Aorta (tissue), 5 donors: ENCODE measurements at regions not wholly inside any gene's neighbourhood (a gene's known extent, or its start where the extent isn't known, plus 50 kb on each side); places are given as distances from the start of the nearest gene placed in this dataset.

Experiments
- ATAC-seq: fragments of 200-7000 bp; cut with Tn5 transposase; one replicate; pipeline ENCODE4 v1.9.1; 2022; ENCODE audit warnings: moderate library complexity; ENCODE audit not compliant: low FRiP score
- DNase-seq, 2 donors: peaks; one replicate each; pipeline ENCODE4 v3.0.0-alpha.2; 2020
- H3K27ac ChIP-seq, 2 donors: one replicate each; pipeline ENCODE4 v1.5.1; 2013; ENCODE audit warnings: low read length in 2 of 2, mild to moderate bottlenecking in 2 of 2, moderate library complexity in 2 of 2, control low read depth in 1 of 2, inconsistent platforms in 1 of 2, low read depth in 1 of 2
- H3K27me3 ChIP-seq, 2 donors: one replicate each; pipeline ENCODE4 v1.6.1; 2013; ENCODE audit warnings: control low read depth in 1 of 2, low read length in 1 of 2, mild to moderate bottlenecking in 1 of 2, moderate library complexity in 1 of 2; ENCODE audit not compliant: insufficient read depth in 2 of 2, control insufficient read depth in 1 of 2
- H3K36me3 ChIP-seq, 2 donors: one replicate each; pipeline ENCODE4 v1.6.1; 2013; ENCODE audit warnings: control low read depth in 1 of 2, low read length in 1 of 2, mild to moderate bottlenecking in 1 of 2; ENCODE audit not compliant: insufficient read depth in 2 of 2, control insufficient read depth in 1 of 2
- H3K4me1 ChIP-seq, 2 donors: one replicate each; pipeline ENCODE4 v1.6.1; 2013; ENCODE audit warnings: low read length in 2 of 2, control low read depth in 1 of 2, mild to moderate bottlenecking in 1 of 2, moderate library complexity in 1 of 2; ENCODE audit not compliant: insufficient read depth in 2 of 2, control insufficient read depth in 1 of 2
- H3K4me3 ChIP-seq, 2 donors: one replicate each; pipeline ENCODE4 v1.5.1; 2013; ENCODE audit warnings: low read length in 2 of 2, control low read depth in 1 of 2, mild to moderate bottlenecking in 1 of 2
- H3K9me3 ChIP-seq: one replicate; pipeline ENCODE4 v1.6.1; 2013; ENCODE audit warnings: mild to moderate bottlenecking, low read length; ENCODE audit not compliant: control insufficient read depth
- WGBS, 2 donors: extraction: QIAGEN DNeasy Blood & Tissue Kit; methylation state at CpG; one replicate each; pipeline ENCODE4 v1.1.7; 2013; 5-methylcytosine and 5-hydroxymethylcytosine counted together
- intact Hi-C, 2 donors: fragments of 100-400 bp; cut with DNase I; formaldehyde crosslinking; loops; one replicate each; pipeline versions ENCODE4 v1.14.2 to v1.15.0; 2022
- donor health status: healthy with polysubstance abuse.
- donor health status: Bipolar disorder and iron deficiency.
- donor health status: DM: no; HTN: no; CAD: no.
- donor health status: DM: no; HTN: no; CAD: no.
- donor health status: DM: yes; HTN: yes; CAD: no.

DNA sequence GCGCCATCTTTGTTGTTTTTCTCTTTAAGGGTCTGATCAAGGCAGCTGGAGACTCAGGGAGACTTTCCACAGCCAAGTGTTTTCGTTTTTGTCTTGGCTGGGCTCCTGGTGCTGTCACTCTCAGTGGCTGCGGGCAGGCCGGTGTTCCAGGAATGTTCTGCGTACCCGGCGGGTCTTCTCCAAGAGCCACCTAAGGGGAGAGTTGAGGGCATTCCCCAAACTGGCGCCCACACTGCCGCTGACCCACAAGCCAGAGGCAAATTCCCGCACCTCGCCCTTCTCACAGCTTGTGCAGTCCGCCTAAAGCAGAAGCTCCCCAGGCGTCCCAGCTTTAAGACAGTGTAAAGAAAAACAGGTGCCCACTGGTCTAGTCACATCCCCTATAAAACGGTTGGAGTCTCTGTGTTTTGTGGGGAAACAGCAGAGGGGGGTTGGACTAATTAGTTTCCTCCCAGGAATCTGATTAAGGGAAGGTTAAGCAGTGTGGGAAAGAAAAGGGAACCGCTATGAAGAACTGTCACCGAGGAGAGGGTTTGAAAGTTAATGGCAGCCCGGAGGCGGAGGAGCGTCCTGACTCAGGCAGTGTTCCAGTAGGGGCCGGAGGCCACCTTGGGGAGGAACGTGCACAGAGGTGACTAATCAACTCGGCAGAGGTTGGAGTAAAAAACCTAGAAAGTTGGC, 224.5 kb downstream of the SLC4A3 start:
- Histone ChIP-seq H3K9me3 (no peaks in the 10 kb centered on the region), H3K27ac (no peak overlapping the region), H3K4me3 (peak overlapping the region in 1 of 2 donors; percentile 21), H3K36me3 (no peaks in the 10 kb centered on the region), H3K4me1 (peaks cover 0 to 4% of the 10 kb centered on the region in 2 donors), H3K27me3 (no peaks in the 10 kb centered on the region)
- WGBS, 2 donors = 6 to 9% methylated on average over 22 of the region's 22 CpGs
- ATAC-seq (no peak), DNase-seq (peak in 1 of 2 donors; percentile 48)
- intact Hi-C loops = no loop called here

DNA sequence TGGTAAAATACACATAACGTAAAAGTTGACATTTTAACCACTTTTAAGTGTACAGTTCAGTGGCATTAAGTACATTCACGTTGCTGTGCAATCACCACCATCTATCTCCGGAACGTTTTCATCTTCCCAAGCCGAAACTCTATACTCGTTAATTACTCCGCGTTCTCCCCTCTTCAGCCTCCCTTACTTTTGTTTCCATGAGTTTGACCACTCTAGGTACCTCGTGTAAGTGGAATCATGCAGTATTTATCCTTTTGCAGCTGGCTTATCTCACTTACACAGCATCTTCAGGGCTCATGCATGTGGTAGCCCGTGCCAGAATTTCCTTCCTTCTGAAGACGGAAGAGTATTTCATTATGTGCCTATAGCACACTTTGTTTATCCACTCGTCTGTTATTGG, 225.2 kb downstream of the SLC4A3 start:
- peaks cover 0 to 4% of the 10 kb centered on the region in 2 donors for H3K4me1 ChIP-seq
- no peaks in the 10 kb centered on the region for H3K27me3 ChIP-seq
- H3K27ac ChIP-seq = no peak overlapping the region
- no peaks in the 10 kb centered on the region for H3K36me3 ChIP-seq
- H3K9me3 ChIP-seq = no peaks in the 10 kb centered on the region
- H3K4me3 ChIP-seq = no peak overlapping the region
- WGBS, 2 donors = 85 to 86% methylated on average over 12 of the region's 12 CpGs
- DNase-seq = no peak
- no peak for ATAC-seq
- intact Hi-C loops = no loop called here

DNA sequence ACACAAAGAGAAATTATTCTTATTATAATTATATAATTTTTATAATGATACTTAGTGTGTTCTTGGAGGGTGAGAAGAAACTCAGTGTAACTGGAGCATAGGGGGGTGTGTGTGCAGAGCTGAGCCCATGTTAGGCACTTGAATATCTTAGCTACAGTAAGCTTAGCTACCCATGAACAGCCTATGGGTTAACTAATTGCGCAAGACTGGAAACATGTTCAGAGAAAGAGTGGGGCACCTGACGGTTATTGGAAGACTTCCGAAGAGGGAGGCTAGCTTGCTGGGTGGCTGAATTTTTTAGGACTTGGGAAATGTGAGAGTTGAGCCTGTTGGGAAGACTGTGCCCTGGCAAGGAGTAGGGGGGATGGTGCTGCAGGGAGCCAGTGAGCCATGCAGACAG, 229.2 kb downstream of the SLC4A3 start:
- Histone ChIP-seq H3K27ac (no peak overlapping the region), H3K9me3 (no peaks in the 10 kb centered on the region), H3K27me3 (no peaks in the 10 kb centered on the region), H3K36me3 (no peaks in the 10 kb centered on the region), H3K4me3 (no peak overlapping the region), H3K4me1 (peaks cover 0 to 4% of the 10 kb centered on the region in 2 donors)
- 17 to 21% methylated on average over 3 of the region's 3 CpGs for WGBS, 2 donors
- DNase-seq = no peak
- no peak for ATAC-seq
- intact Hi-C loops = no loop called here

DNA sequence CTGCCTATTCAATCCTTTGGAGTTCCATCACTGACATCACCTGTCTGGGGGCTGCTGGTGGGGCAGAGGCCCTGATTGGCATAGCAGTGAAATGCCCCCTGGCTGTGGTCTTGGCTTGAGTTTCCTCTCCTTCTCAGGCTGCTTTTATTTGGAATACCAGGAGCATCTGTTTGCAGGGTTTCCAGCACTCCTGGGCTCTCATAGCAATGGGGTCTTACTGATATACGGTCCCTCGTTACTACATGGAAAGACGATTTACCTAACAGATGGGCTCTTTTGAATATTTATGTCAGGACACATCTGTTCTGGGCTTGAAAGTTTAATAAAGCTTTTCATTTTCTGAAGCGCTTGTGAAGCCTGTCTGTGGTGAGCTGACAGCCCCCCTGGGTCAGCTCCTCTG, 230.3 kb downstream of the SLC4A3 start:
- Histone ChIP-seq H3K4me1 (no peaks in the 10 kb centered on the region), H3K27me3 (no peaks in the 10 kb centered on the region), H3K27ac (no peak overlapping the region), H3K4me3 (no peak overlapping the region), H3K36me3 (no peaks in the 10 kb centered on the region), H3K9me3 (no peaks in the 10 kb centered on the region)
- DNase-seq = no peak
- intact Hi-C loops = no loop called here
- 95 to 96% methylated on average over 4 of the region's 4 CpGs for WGBS, 2 donors
- ATAC-seq = no peak

DNA sequence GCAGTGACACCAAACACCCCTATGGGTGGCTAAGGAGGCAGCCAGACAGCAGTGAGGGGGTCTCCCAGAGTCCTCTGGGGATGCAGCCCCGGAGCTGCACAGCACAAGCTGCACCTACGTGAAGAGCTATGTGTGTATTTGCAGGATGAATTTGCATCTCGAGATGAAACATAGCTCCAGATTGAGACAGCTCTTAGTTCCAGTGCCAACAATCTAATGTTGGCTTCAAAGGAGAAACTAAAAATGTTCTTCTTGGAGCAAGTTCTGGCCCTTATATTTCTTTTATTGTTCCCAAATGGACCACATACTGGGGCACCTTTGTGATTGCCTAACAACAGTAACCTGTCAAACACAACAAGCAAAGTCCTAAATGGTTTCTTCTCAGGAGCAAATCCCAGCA, 233.9 kb downstream of the SLC4A3 start:
- WGBS, 2 donors = 21 to 40% methylated on average over 3 of the region's 3 CpGs
- Histone ChIP-seq H3K4me3 (no peak overlapping the region), H3K27me3 (no peaks in the 10 kb centered on the region), H3K36me3 (no peaks in the 10 kb centered on the region), H3K9me3 (peaks cover 1% of the 10 kb centered on the region), H3K4me1 (no peaks in the 10 kb centered on the region), H3K27ac (no peak overlapping the region)
- intact Hi-C loops = no loop called here
- DNase-seq (no peak), ATAC-seq (no peak)

DNA sequence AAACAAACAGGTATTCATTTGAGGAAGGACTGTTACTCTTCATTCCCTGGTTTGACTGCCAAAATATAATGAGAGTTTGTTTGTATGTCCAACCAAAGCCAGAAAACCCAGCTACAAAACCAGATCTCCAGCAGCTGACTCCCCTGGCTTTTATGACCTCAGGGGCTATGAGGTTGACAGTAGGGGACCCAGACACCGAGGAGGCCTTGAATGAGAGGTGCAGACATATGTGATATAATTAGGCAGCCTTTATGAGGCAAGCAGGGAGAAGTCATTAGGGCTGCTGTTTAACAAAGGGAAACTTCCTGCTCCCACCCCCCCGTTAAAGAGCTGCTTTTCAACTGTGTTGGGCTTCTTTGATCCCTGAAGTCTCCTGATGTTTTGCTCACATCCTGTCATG, 236.7 kb downstream of the SLC4A3 start:
- ATAC-seq = no peak
- no peaks in the 10 kb centered on the region for H3K4me1 ChIP-seq
- H3K4me3 ChIP-seq = no peak overlapping the region
- H3K27me3 ChIP-seq = no peaks in the 10 kb centered on the region
- H3K9me3 ChIP-seq = peaks cover 1% of the 10 kb centered on the region
- WGBS, 2 donors = 79 to 81% methylated on average over 2 of the region's 2 CpGs
- no peak overlapping the region for H3K27ac ChIP-seq
- H3K36me3 ChIP-seq = no peaks in the 10 kb centered on the region
- intact Hi-C loops = no loop called here
- DNase-seq = no peak

DNA sequence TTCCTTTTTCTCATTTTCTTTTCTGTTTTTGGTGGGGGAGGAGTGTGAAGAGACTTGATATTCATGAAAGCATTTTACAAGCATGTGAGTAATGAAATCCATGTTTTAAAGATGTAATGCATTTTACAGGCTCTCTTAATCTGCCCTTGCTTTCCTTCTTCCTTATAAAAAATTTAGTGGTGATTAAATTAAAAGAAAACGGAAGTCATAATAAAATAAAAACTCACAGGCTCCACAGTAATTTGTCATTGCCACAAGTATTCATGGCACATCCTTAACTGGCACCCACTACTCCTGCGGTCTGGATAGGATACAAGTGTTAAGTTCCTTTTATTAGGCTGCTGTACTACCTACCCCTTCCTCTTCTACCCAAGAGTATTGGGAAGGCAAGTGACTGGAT, 241.2 kb downstream of the SLC4A3 start:
- Histone ChIP-seq H3K4me1 (no peaks in the 10 kb centered on the region), H3K9me3 (peaks cover 1% of the 10 kb centered on the region), H3K27ac (no peak overlapping the region), H3K4me3 (no peak overlapping the region), H3K27me3 (no peaks in the 10 kb centered on the region), H3K36me3 (no peaks in the 10 kb centered on the region)
- 93 to 94% methylated on average over 2 of the region's 2 CpGs for WGBS, 2 donors
- DNase-seq (no peak), ATAC-seq (no peak)
- intact Hi-C loops = no loop called here

DNA sequence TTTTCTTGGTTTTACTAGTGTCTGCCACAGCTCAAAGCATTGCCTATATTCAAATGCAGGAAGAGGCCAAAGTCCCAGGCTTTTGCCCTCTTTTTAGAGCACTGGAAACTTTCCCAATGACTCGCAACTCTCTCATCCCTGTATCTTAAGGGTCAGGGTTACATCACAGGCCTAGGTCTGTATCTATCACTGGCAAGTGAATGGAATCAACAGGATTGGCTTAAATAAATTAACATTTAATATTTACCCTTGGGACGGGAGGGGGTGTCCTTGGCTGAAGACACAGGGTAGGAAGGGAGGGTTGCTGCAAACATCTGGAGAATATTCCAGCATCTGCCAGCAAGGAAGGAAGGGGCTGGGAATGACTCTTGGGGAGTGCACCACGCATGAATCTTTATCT, 242.6 kb downstream of the SLC4A3 start:
- 84 to 92% methylated on average over 3 of the region's 3 CpGs for WGBS, 2 donors

DNA sequence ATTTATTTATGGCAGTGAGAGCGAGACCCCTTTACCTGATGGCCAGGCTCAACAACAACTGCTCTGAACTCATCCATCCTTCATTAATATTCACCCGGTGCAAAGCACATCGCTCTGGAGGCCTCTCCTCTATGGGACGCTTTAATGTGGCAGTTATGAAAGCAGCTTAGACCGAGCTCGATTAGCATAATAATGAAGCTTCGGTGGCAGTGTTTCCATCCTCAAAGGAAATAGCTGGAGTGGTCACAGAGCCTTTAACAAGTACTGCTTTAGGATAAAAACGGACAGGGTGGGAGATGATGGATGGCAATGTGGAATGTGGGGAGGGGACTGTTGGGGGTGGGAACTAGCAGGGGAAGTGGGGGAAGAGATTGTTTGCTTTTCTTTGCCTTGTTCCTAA, 243.9 kb downstream of the SLC4A3 start:
- DNase-seq = no peak
- Histone ChIP-seq H3K27me3 (no peaks in the 10 kb centered on the region), H3K27ac (no peak overlapping the region), H3K4me3 (no peak overlapping the region), H3K4me1 (no peaks in the 10 kb centered on the region), H3K36me3 (no peaks in the 10 kb centered on the region), H3K9me3 (no peaks in the 10 kb centered on the region)
- intact Hi-C loops = no loop called here
- 80 to 82% methylated on average over 8 of the region's 8 CpGs for WGBS, 2 donors
- ATAC-seq = no peak

More for the DNA sequence above, 242.6 kb downstream of the SLC4A3 start:
- H3K9me3 ChIP-seq = peaks cover 1% of the 10 kb centered on the region
- no peaks in the 10 kb centered on the region for H3K36me3 ChIP-seq
- no peak overlapping the region for H3K4me3 ChIP-seq
- intact Hi-C loops = no loop called here
- H3K27ac ChIP-seq = no peak overlapping the region
- no peaks in the 10 kb centered on the region for H3K4me1 ChIP-seq
- DNase-seq (no peak), ATAC-seq (no peak)
- H3K27me3 ChIP-seq = no peaks in the 10 kb centered on the region
